Ectodermal cell (in vitro differentiated cells): ENCODE measurements at regions not wholly inside any gene's neighbourhood (a gene's known extent, or its start where the extent isn't known, plus 50 kb on each side); places are given as distances from the start of the nearest gene placed in this dataset.

ENCODE experiments used
- H3K27ac ChIP-seq: 2 replicates; pipeline ENCODE4 v1.7.0; 2013; ENCODE audit warnings: mild to moderate bottlenecking, low read depth, low read length; ENCODE audit not compliant: insufficient read depth, poor library complexity, severe bottlenecking
- H3K27me3 ChIP-seq: 2 replicates; pipeline ENCODE4 v1.7.0; 2013; ENCODE audit warnings: mild to moderate bottlenecking, low read length; ENCODE audit not compliant: insufficient read depth, control insufficient read depth, poor library complexity, severe bottlenecking
- H3K36me3 ChIP-seq: one replicate; pipeline ENCODE4 v1.7.0; 2013; ENCODE audit warnings: low read length; ENCODE audit not compliant: control insufficient read depth, insufficient read depth
- H3K4me1 ChIP-seq: one replicate; pipeline ENCODE4 v1.7.0; 2013; ENCODE audit warnings: low read length; ENCODE audit not compliant: control insufficient read depth, insufficient read depth
- H3K4me3 ChIP-seq: 2 replicates; pipeline ENCODE4 v1.7.0; 2013; ENCODE audit warnings: low read depth, low read length, control low read depth; ENCODE audit not compliant: insufficient read depth
- H3K9me3 ChIP-seq: 2 replicates; pipeline ENCODE4 v1.7.0; 2013; ENCODE audit warnings: mild to moderate bottlenecking, low read length, moderate library complexity; ENCODE audit not compliant: control insufficient read depth
- WGBS, 2 experiments: methylation state at CpG; one replicate each; pipeline ENCODE4 v1.1.7; 2013; ENCODE audit warnings: missing lambda C conversion rate in 2 of 2; 5-methylcytosine and 5-hydroxymethylcytosine counted together

GRCh38 chr2:236700703-236701102 is 131.1 kb downstream of the ACKR3 start:
- WGBS, 2 experiments = 98 to 99% methylated on average over 4 of the region's 4 CpGs
- Histone ChIP-seq H3K27ac (no peak overlapping the region), H3K9me3 (no peaks in the 10 kb centered on the region), H3K36me3 (no peaks in the 10 kb centered on the region), H3K4me1 (no peaks in the 10 kb centered on the region), H3K27me3 (no peaks in the 10 kb centered on the region), H3K4me3 (no peak overlapping the region)

GRCh38 chr2:236702657-236703372 is 133.2 kb downstream of the ACKR3 start:
- Histone ChIP-seq H3K36me3 (no peaks in the 10 kb centered on the region), H3K27ac (no peak overlapping the region), H3K4me1 (no peaks in the 10 kb centered on the region), H3K4me3 (no peak overlapping the region), H3K27me3 (no peaks in the 10 kb centered on the region), H3K9me3 (no peaks in the 10 kb centered on the region)
- WGBS, 2 experiments = 92 to 94% methylated on average over 14 of the region's 14 CpGs

- Histone ChIP-seq H3K36me3 (no peaks in the 10 kb centered on the region), H3K4me1 (no peaks in the 10 kb centered on the region), H3K4me3 (no peak overlapping the region), H3K9me3 (no peaks in the 10 kb centered on the region), H3K27ac (no peak overlapping the region), H3K27me3 (no peaks in the 10 kb centered on the region)
- 92 to 93% methylated on average over 2 of the region's 2 CpGs for WGBS, 2 experiments
Observed at GRCh38 chr2:236703373-236703709, 133.7 kb downstream of the ACKR3 start.

GRCh38 chr2:236703906-236704305 is 134.3 kb downstream of the ACKR3 start:
- WGBS, 2 experiments = 92 to 94% methylated on average over 10 of the region's 10 CpGs
- no peaks in the 10 kb centered on the region for H3K36me3 ChIP-seq
- H3K27ac ChIP-seq = no peak overlapping the region
- no peak overlapping the region for H3K4me3 ChIP-seq
- no peaks in the 10 kb centered on the region for H3K9me3 ChIP-seq
- H3K27me3 ChIP-seq = no peaks in the 10 kb centered on the region
- no peaks in the 10 kb centered on the region for H3K4me1 ChIP-seq

- Histone ChIP-seq H3K36me3 (no peaks in the 10 kb centered on the region), H3K4me1 (no peaks in the 10 kb centered on the region), H3K27ac (no peak overlapping the region), H3K4me3 (no peak overlapping the region), H3K9me3 (no peaks in the 10 kb centered on the region), H3K27me3 (no peaks in the 10 kb centered on the region)
- 89 to 91% methylated on average over 6 of the region's 6 CpGs for WGBS, 2 experiments
Observed at GRCh38 chr2:236704887-236705286, 135.3 kb downstream of the ACKR3 start.

GRCh38 chr2:236705295-236706105 is 135.9 kb downstream of the ACKR3 start:
- Histone ChIP-seq H3K27ac (no peak overlapping the region), H3K4me3 (no peak overlapping the region), H3K4me1 (no peaks in the 10 kb centered on the region), H3K36me3 (no peaks in the 10 kb centered on the region), H3K9me3 (no peaks in the 10 kb centered on the region), H3K27me3 (no peaks in the 10 kb centered on the region)
- 89 to 93% methylated on average over 12 of the region's 12 CpGs for WGBS, 2 experiments

GRCh38 chr2:236706288-236706687 is 136.7 kb downstream of the ACKR3 start:
- Histone ChIP-seq H3K36me3 (no peaks in the 10 kb centered on the region), H3K4me1 (no peaks in the 10 kb centered on the region)
- WGBS, 2 experiments = 91 to 92% methylated on average over 7 of the region's 7 CpGs

GRCh38 chr2:236706803-236707202 is 137.2 kb downstream of the ACKR3 start:
- Histone ChIP-seq H3K4me1 (no peaks in the 10 kb centered on the region), H3K27me3 (no peaks in the 10 kb centered on the region), H3K9me3 (no peaks in the 10 kb centered on the region), H3K27ac (no peak overlapping the region), H3K36me3 (no peaks in the 10 kb centered on the region), H3K4me3 (no peak overlapping the region)

More at GRCh38 chr2:236706288-236706687, 136.7 kb downstream of the ACKR3 start:
- H3K27me3 ChIP-seq = no peaks in the 10 kb centered on the region
- H3K27ac ChIP-seq = no peak overlapping the region
- H3K9me3 ChIP-seq = no peaks in the 10 kb centered on the region
- H3K4me3 ChIP-seq = no peak overlapping the region

GRCh38 chr2:236711440-236711839 is 141.8 kb downstream of the ACKR3 start:
- Histone ChIP-seq H3K27me3 (no peaks in the 10 kb centered on the region), H3K27ac (no peak overlapping the region), H3K36me3 (no peaks in the 10 kb centered on the region), H3K9me3 (no peaks in the 10 kb centered on the region), H3K4me1 (peaks cover 32% of the 10 kb centered on the region), H3K4me3 (no peak overlapping the region)
- 94 to 97% methylated on average over 2 of the region's 2 CpGs for WGBS, 2 experiments

GRCh38 chr2:236712304-236712703 is 142.7 kb downstream of the ACKR3 start:
- Histone ChIP-seq H3K27ac (no peak overlapping the region), H3K36me3 (no peaks in the 10 kb centered on the region), H3K4me1 (peaks cover 32% of the 10 kb centered on the region), H3K4me3 (no peak overlapping the region), H3K9me3 (no peaks in the 10 kb centered on the region), H3K27me3 (no peaks in the 10 kb centered on the region)
- WGBS, 2 experiments = 92 to 100% methylated on average over 1 of the region's 1 CpG
